PC-3 (cell line): ENCODE measurements at regions not wholly inside any gene's neighbourhood (a gene's known extent, or its start where the extent isn't known, plus 50 kb on each side); places are given as distances from the start of the nearest gene placed in this dataset.

Source experiments
- CTCF ChIP-seq: fragments of 300-600 bp; sonication (generic); conservative IDR thresholded peaks from 2 replicates; pipeline ENCODE4 v1.5.1; 2017; ENCODE audit warnings: antibody characterized with exemption, low read depth, mild to moderate bottlenecking, low read length
- EZH2 ChIP-seq: fragments of 300-600 bp; sonication (generic); IDR thresholded peaks from one replicate; pipeline ENCODE4 v1.6.1; 2017; ENCODE audit warnings: antibody characterized with exemption, mild to moderate bottlenecking, low read length; ENCODE audit not compliant: unreplicated experiment
- EZH2phosphoT487 ChIP-seq: fragments of 300-600 bp; sonication (generic); IDR thresholded peaks from 2 replicates; pipeline ENCODE4 v1.6.1; 2018; ENCODE audit warnings: mild to moderate bottlenecking, antibody characterized with exemption, low read length, borderline replicate concordance

- TF ChIP-seq CTCF: no peak
- no peak for TF ChIP-seq EZH2
- no peak for TF ChIP-seq EZH2phosphoT487
Observed at GRCh38 chr12:131606218-131606901, 104.5 kb upstream of the SFSWAP start.
